ENCODE measurements at regions not wholly inside any gene's neighbourhood (a gene's known extent, or its start where the extent isn't known, plus 50 kb on each side); places are given as distances from the start of the nearest gene placed in this dataset.
"Not testable (repeated sequence)": the region's sequence is repeated elsewhere in the genome, so short reads cannot be mapped to it uniquely, and the experiment has no call there.

DNA sequence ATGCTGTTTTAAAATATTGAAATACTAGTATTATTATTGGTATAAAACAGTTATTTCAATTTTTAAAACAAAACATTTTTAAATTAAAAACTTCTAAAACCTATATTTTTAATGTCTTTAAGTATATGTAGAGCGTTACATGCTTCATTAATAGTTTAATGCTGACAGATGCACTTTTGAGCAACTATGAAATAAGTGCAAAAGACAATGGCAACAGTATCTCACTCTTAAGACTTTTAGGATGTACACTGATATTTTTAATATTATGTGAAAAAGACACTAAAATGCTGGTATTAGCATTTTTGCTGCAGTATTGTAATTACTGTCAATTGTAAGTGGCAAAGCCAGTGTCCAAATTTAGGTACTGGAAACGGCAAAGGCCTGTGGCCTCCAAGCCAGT lies 93.2 kb upstream of the NAA35 start:
- TF ChIP-seq EZH2phosphoT487 (IDR thresholded peaks at IDR 0.05; ENCODE audit: low read depth, severe bottlenecking, unreplicated experiment); EZH2 (IDR thresholded peaks at IDR 0.05; ENCODE audit: borderline replicate concordance): not testable (repeated sequence)
- TF ChIP-seq, protein P1, sequence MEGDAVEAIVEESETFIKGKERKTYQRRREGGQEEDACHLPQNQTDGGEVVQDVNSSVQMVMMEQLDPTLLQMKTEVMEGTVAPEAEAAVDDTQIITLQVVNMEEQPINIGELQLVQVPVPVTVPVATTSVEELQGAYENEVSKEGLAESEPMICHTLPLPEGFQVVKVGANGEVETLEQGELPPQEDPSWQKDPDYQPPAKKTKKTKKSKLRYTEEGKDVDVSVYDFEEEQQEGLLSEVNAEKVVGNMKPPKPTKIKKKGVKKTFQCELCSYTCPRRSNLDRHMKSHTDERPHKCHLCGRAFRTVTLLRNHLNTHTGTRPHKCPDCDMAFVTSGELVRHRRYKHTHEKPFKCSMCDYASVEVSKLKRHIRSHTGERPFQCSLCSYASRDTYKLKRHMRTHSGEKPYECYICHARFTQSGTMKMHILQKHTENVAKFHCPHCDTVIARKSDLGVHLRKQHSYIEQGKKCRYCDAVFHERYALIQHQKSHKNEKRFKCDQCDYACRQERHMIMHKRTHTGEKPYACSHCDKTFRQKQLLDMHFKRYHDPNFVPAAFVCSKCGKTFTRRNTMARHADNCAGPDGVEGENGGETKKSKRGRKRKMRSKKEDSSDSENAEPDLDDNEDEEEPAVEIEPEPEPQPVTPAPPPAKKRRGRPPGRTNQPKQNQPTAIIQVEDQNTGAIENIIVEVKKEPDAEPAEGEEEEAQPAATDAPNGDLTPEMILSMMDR (IDR thresholded peaks at IDR 0.05; ENCODE audit: poor library complexity) = not testable (repeated sequence)

Data from hepatocyte (in vitro differentiated cells).